Activated T-cell treated with anti-CD3 and anti-CD28 coated beads, Interleukin-2, amount 50 U/mL, for 4 hours (primary cell): ENCODE measurements at regions not wholly inside any gene's neighbourhood (a gene's known extent, or its start where the extent isn't known, plus 50 kb on each side); places are given as distances from the start of the nearest gene placed in this dataset.

ENCODE experiments used
- ATAC-seq, 2 donors: fragments of 200-7000 bp; cut with Tn5 transposase; one replicate each; pipeline ENCODE4 v1.10.0; 2021
- DNase-seq: peaks from one replicate; pipeline ENCODE4 v3.0.0-alpha.2; 2020
- H3K27me3 Mint-ChIP-seq: one replicate; pipeline ENCODE4 v1.8.0; 2021; ENCODE audit warnings: low read depth, mixed read lengths
- H3K36me3 Mint-ChIP-seq: one replicate; pipeline ENCODE4 v1.8.0; 2022; ENCODE audit warnings: mixed read lengths; ENCODE audit not compliant: insufficient read depth
- H3K4me1 Mint-ChIP-seq: one replicate; pipeline ENCODE4 v1.8.0; 2021; ENCODE audit warnings: low read depth, mixed read lengths
- H3K4me3 Mint-ChIP-seq: one replicate; pipeline ENCODE4 v1.8.0; 2021; ENCODE audit warnings: mild to moderate bottlenecking, moderate library complexity, mixed read lengths
- H3K9me3 Mint-ChIP-seq: one replicate; pipeline ENCODE4 v1.8.0; 2021; ENCODE audit warnings: mixed read lengths

GRCh38 chr1:184289825-184290550 lies 96.8 kb upstream of the C1orf21 start:
- Mint-ChIP-seq H3K9me3 (peaks cover 16% of the 10 kb centered on the region), H3K36me3 (no peaks in the 10 kb centered on the region), H3K27me3 (peaks cover 5% of the 10 kb centered on the region), H3K4me1 (no peaks in the 10 kb centered on the region), H3K4me3 (no peak overlapping the region)
- DNase-seq = no peak
- ATAC-seq = no peak

GRCh38 chr1:184291701-184292100 lies 95.1 kb upstream of the C1orf21 start:
- DNase-seq (no peak), ATAC-seq (no peak)
- H3K4me1 Mint-ChIP-seq = no peaks in the 10 kb centered on the region
- H3K27me3 Mint-ChIP-seq = peaks cover 5% of the 10 kb centered on the region
- H3K9me3 Mint-ChIP-seq = peaks cover 16% of the 10 kb centered on the region
- H3K4me3 Mint-ChIP-seq = no peak overlapping the region
- H3K36me3 Mint-ChIP-seq = no peaks in the 10 kb centered on the region

GRCh38 chr1:184292101-184292500 lies 94.7 kb upstream of the C1orf21 start:
- Mint-ChIP-seq H3K36me3 (no peaks in the 10 kb centered on the region), H3K27me3 (peaks cover 5% of the 10 kb centered on the region), H3K4me1 (no peaks in the 10 kb centered on the region), H3K9me3 (peaks cover 16% of the 10 kb centered on the region), H3K4me3 (no peak overlapping the region)
- ATAC-seq = no peak
- no peak for DNase-seq

- ATAC-seq (no peak), DNase-seq (no peak)
- Mint-ChIP-seq H3K4me1 (no peaks in the 10 kb centered on the region), H3K27me3 (peaks cover 9% of the 10 kb centered on the region), H3K36me3 (no peaks in the 10 kb centered on the region), H3K4me3 (no peak overlapping the region), H3K9me3 (peaks cover 16% of the 10 kb centered on the region)
These were observed 92.7 kb upstream of the C1orf21 start for GRCh38 chr1:184294101-184294500.

GRCh38 chr1:184296466-184297243 lies 90.2 kb upstream of the C1orf21 start:
- no peak for DNase-seq
- no peaks in the 10 kb centered on the region for H3K36me3 Mint-ChIP-seq

GRCh38 chr1:184297244-184297750 lies 89.5 kb upstream of the C1orf21 start:
- H3K27me3 Mint-ChIP-seq = peaks cover 9% of the 10 kb centered on the region
- ATAC-seq (no peak), DNase-seq (no peak)
- no peaks in the 10 kb centered on the region for H3K36me3 Mint-ChIP-seq
- H3K9me3 Mint-ChIP-seq = no peaks in the 10 kb centered on the region
- H3K4me3 Mint-ChIP-seq = no peak overlapping the region
- H3K4me1 Mint-ChIP-seq = peaks cover under 1% of the 10 kb centered on the region

More at GRCh38 chr1:184296466-184297243, 90.2 kb upstream of the C1orf21 start:
- H3K9me3 Mint-ChIP-seq = no peaks in the 10 kb centered on the region
- H3K4me3 Mint-ChIP-seq = no peak overlapping the region
- H3K4me1 Mint-ChIP-seq = no peaks in the 10 kb centered on the region
- ATAC-seq = no peak
- H3K27me3 Mint-ChIP-seq = peaks cover 9% of the 10 kb centered on the region

GRCh38 chr1:184298440-184299405 lies 88.1 kb upstream of the C1orf21 start:
- ATAC-seq = no peak
- H3K4me1 Mint-ChIP-seq = peaks cover 5% of the 10 kb centered on the region
- peaks cover 6% of the 10 kb centered on the region for H3K27me3 Mint-ChIP-seq
- no peak for DNase-seq
- H3K4me3 Mint-ChIP-seq = no peak overlapping the region
- H3K9me3 Mint-ChIP-seq = peaks cover 5% of the 10 kb centered on the region
- H3K36me3 Mint-ChIP-seq = no peaks in the 10 kb centered on the region

- H3K36me3 Mint-ChIP-seq = no peaks in the 10 kb centered on the region
- H3K27me3 Mint-ChIP-seq = peaks cover 5% of the 10 kb centered on the region
- peaks cover 5% of the 10 kb centered on the region for H3K4me1 Mint-ChIP-seq
- H3K4me3 Mint-ChIP-seq = no peak overlapping the region
- ATAC-seq = no peak
- no peak for DNase-seq
- H3K9me3 Mint-ChIP-seq = peaks cover 10% of the 10 kb centered on the region
These were observed 87.4 kb upstream of the C1orf21 start for GRCh38 chr1:184299406-184299790.

GRCh38 chr1:184299796-184300195 lies 87.0 kb upstream of the C1orf21 start:
- peaks cover 4% of the 10 kb centered on the region for H3K27me3 Mint-ChIP-seq
- H3K9me3 Mint-ChIP-seq = peaks cover 10% of the 10 kb centered on the region
- H3K4me3 Mint-ChIP-seq = no peak overlapping the region
- DNase-seq = no peak
- H3K36me3 Mint-ChIP-seq = no peaks in the 10 kb centered on the region
- peaks cover 5% of the 10 kb centered on the region for H3K4me1 Mint-ChIP-seq
- ATAC-seq = no peak

GRCh38 chr1:184300446-184300845 lies 86.4 kb upstream of the C1orf21 start:
- DNase-seq = no peak
- H3K4me1 Mint-ChIP-seq = peaks cover 5% of the 10 kb centered on the region
- H3K36me3 Mint-ChIP-seq = no peaks in the 10 kb centered on the region
- no peak for ATAC-seq
- peaks cover 4% of the 10 kb centered on the region for H3K27me3 Mint-ChIP-seq
- H3K4me3 Mint-ChIP-seq = no peak overlapping the region
- H3K9me3 Mint-ChIP-seq = peaks cover 10% of the 10 kb centered on the region

GRCh38 chr1:184301227-184301626 lies 85.6 kb upstream of the C1orf21 start:
- Mint-ChIP-seq H3K4me3 (no peak overlapping the region), H3K4me1 (peaks cover 5% of the 10 kb centered on the region), H3K27me3 (peaks cover 8% of the 10 kb centered on the region), H3K9me3 (peaks cover 12% of the 10 kb centered on the region), H3K36me3 (no peaks in the 10 kb centered on the region)
- ATAC-seq (no peak), DNase-seq (no peak)

GRCh38 chr1:184302346-184302745 lies 84.5 kb upstream of the C1orf21 start:
- H3K36me3 Mint-ChIP-seq = no peaks in the 10 kb centered on the region
- H3K4me1 Mint-ChIP-seq = peaks cover 5% of the 10 kb centered on the region
- no peak for ATAC-seq
- H3K27me3 Mint-ChIP-seq = peaks cover 8% of the 10 kb centered on the region
- DNase-seq = no peak
- no peak overlapping the region for H3K4me3 Mint-ChIP-seq
- peaks cover 12% of the 10 kb centered on the region for H3K9me3 Mint-ChIP-seq

- Mint-ChIP-seq H3K27me3 (peaks cover 18% of the 10 kb centered on the region), H3K9me3 (peaks cover 7% of the 10 kb centered on the region), H3K36me3 (no peaks in the 10 kb centered on the region), H3K4me3 (no peak overlapping the region), H3K4me1 (no peaks in the 10 kb centered on the region)
- ATAC-seq (no peak), DNase-seq (no peak)
These were observed 76.5 kb upstream of the C1orf21 start for GRCh38 chr1:184310157-184310819.
